Brain pericyte (primary cell): ENCODE measurements at regions not wholly inside any gene's neighbourhood (a gene's known extent, or its start where the extent isn't known, plus 50 kb on each side); places are given as distances from the start of the nearest gene placed in this dataset.
"Not testable (repeated sequence)": the region's sequence is repeated elsewhere in the genome, so short reads cannot be mapped to it uniquely, and the experiment has no call there.

Experiments
- DNase-seq: peaks from one replicate; pipeline ENCODE4 v3.0.0-alpha.2; 2012; ENCODE audit warnings: low read depth, low spot score

DNA sequence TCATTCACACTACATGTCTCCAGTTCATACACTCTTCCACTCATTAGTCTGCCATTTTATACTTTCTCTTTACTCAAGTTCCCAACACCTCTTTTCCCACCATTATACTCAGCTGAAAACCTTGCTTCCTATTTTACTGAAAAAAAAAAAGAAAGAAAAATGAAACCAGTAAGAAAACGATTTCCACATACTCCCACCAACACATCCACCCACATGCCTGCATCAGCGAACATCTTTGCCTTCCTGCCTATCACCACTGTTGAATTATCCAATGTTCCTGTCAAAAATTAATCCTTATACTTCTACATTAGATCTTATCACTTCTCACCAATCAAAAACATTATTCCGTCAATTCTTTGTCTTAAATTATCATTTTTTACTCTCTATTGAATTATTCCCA is 188.1 kb upstream of the FAM241A start:
- DNase-seq = no peak

DNA sequence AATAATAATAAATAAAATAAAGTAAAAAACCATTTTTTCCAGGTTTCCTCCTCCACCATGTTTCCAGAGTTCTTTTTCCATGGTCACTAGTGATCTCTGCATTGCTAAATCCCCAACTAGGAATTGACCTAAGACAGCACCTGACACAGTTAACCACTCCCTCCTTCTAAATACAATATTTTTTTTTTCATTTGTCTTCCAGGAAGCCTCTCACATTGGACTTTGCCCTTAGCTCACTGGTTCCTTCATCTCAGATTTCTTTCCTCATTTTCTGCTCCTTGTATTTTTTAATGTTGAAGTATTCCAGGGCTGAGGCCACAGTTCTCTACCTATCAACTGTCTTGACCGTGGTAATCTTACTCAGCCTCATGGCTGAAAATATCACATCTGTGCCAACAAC is 187.3 kb upstream of the FAM241A start:
- no peak for DNase-seq

DNA sequence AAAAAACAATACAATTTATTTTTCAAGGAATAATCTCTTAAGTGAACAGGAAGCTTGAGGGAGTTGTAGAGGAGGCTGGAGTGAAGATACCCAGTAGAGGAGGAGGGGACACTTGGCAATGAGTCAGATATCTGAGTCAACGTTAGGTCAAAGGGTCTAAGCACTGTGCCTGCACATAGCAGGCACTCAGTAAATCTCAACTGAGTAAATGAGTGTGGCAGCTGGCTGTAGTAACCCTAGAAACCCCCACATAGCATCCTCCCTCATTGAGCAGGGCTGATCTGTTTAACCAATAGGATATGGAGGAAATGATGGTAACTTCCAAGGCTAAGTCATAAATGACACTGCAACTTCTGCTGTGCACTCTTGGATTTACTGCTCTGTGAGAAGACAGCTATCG is 186.0 kb upstream of the FAM241A start:
- DNase-seq = no peak

- DNase-seq = no peak
Measured at GRCh38 chr4:111960241-111960667, 185.0 kb upstream of the FAM241A start.

DNA sequence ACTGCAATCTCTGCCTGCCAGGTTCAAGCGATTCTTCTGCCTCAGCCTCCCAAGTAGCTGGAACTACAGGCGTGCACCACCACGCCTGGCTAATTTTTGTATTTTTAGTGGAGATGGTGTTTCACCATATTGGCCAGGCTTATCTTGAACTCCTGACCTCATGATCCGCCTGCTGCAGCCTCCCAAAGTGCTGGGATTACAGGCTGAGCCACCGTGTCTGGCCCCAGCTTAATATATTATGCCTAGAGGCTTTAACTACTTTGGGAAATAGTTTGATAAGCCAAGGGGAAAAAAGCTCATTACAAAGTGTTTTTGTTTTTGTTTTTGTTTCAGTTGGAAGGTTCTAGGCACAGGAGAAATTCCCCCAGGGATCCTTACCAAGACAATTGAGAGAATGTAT is 184.2 kb upstream of the FAM241A start:
- DNase-seq = not testable (repeated sequence)

- DNase-seq = no peak
Measured at GRCh38 chr4:111961809-111962208, 183.4 kb upstream of the FAM241A start.

DNA sequence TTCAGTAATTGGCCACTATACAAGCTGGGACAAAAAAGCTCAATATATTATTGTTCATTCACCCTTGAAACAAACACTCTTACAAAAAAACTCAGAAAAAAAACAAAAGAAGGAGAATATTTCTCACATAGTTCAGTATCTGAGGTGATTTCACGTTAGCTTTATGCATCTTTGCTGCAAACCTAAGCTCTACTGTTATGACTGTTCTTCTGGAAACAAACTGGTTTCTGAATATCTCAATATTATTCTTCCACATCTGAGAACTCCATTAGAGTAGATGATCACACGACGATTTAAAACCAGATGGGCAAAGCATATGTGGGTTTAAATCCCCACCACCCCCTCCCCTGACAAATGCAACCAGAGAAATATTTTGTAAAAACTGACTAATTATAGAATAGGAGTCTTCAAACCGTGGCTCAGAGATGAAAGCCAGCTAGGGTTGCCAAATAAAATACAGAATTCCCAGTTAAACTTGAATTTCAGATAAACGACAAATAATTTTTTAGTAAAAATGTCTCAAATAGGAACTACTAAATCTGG is 182.0 kb upstream of the FAM241A start:
- DNase-seq = no peak

DNA sequence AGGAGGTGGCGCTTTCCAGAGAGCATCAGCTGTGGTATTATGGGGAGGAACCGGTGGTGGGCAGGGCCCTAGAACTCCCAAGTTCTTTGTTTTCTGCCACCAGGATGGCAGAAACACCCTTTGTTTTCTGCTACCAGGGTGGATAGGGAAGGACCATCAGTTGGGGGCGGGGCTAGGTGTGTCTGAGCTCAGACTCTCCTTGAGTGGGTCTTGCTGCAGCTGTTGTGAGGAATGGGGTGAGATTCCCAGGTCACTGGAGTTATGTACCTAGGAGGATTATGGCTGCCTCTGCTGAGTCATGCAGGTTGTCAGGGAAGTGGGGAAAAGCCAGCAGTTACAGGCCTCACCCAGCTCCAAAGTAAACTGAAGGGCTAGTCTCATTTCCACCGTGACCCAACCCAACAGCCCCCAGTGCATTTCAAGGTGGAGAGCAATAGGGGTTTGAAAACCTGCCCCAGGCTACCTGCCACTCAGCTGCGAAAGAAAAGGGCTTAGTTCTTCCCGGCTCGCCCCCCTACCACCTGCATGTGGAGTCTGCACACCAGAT is 167.8 kb upstream of the FAM241A start:
- DNase-seq = no peak

GRCh38 chr4:111979921-111980320 is 165.3 kb upstream of the FAM241A start:
- no peak for DNase-seq

DNA sequence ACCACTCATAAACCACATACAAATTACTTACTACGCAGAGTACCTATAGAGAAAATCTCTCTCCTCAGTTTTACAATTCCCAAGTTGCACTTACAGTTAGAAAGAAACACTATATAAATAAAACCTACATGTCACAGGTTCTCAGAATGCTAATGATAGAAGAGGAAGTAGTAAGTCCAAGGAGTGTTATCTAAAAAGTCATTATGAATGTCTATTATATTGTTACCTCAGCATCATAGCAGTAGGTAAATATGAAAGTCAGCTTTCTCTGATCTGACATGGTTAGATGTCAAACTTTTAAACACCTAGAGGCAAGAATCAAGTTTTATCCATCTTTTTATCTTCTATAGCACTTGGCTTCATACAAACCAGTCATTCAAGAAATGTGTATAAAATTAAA is 163.2 kb upstream of the FAM241A start:
- DNase-seq = no peak

- DNase-seq = no peak
Measured at GRCh38 chr4:111984169-111984819, 161.0 kb upstream of the FAM241A start.

DNA sequence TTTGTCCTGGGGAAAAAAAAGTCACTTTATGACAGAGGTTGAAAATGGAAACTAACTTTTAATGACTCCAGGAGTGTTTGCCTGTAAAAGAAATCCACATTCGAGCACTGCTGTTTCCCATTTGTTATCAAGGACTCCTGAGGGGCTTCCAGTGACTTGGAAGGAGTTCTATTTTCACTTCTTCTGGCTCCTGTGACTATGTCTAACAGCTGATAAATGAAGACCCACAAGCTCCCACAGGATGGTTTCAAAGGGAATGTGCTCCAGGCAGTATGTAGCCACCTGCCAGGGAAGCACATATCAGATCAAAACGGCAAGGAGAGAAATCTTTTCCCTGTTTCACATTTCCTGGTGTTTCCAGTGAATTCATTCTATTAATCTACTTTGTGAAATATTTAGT is 159.8 kb upstream of the FAM241A start:
- DNase-seq = no peak

DNA sequence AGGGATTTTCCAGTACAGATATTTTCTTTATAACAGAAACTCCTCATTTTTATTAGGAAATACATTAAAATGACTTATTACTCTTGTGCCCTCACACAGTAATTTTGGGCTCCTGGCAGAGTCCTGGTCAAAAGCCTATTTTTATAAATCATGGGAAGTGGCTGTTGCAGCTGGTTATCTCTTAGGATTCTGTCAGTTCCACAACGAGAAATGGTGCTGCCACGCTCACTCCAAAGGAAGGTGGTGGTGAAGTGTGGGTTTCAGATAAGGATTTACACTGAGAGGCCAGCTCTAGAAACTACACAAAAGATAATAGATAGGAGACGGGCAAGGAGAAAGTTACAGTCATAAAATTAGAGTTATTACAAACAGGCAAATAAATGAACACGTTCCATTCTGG is 159.2 kb upstream of the FAM241A start:
- DNase-seq = no peak

DNA sequence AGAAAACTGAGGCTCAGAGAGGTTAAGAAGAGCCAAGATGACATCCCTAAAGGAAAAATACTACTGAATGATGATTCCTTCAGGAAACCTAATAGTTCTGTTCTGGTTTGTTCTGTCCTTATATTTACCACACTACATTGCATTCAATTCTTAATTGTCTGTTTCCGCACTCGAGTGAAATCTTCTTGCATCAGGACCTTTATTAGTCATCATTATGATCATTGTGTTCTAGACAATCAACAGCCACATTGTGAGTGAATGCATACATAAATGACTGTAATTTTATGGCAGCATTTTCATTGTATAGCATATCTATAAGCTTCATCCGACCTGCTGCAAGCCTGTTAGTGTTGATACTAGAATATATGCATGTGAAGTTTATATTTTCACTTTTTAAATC is 156.7 kb upstream of the FAM241A start:
- no peak for DNase-seq

DNA sequence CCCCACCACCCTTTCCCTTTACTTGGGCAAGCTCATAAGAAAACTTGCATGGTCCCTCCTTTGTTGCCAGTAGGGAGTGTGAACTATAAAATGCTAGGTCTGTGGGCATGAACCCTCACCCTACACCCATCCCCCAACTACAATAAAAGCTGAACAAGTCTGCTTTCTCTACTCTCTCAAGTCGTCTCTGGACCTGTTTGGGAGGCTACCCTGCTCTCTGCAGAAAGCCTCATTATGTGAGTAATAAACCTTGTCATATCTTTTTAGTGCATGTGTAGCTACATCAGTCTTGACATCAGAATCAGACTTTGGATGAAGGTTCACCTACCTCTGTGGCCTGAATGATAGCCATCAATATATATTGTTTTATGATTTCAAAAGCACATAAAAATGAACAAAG is 155.4 kb upstream of the FAM241A start:
- DNase-seq = no peak

- DNase-seq = no peak
Measured at GRCh38 chr4:111991163-111991562, 154.1 kb upstream of the FAM241A start.

DNA sequence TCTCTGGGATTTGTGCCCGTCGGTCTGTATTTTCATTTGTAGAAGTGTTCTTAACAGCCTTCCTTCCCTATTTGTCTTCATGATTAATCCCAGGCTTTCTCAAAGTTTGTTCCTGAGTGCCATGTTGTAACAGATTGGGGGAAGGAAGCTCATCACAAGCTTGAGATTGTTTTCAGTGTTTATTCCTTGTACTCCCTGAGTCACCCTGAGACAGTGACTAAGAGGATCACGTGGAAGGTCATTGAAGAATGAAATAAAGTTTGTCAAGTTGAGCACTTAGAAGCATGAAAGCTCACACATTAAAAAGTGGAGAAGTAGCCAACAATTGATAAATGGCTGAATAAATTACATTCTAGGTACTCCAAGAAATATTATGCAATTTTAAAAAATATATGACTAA is 153.5 kb upstream of the FAM241A start:
- DNase-seq = no peak

DNA sequence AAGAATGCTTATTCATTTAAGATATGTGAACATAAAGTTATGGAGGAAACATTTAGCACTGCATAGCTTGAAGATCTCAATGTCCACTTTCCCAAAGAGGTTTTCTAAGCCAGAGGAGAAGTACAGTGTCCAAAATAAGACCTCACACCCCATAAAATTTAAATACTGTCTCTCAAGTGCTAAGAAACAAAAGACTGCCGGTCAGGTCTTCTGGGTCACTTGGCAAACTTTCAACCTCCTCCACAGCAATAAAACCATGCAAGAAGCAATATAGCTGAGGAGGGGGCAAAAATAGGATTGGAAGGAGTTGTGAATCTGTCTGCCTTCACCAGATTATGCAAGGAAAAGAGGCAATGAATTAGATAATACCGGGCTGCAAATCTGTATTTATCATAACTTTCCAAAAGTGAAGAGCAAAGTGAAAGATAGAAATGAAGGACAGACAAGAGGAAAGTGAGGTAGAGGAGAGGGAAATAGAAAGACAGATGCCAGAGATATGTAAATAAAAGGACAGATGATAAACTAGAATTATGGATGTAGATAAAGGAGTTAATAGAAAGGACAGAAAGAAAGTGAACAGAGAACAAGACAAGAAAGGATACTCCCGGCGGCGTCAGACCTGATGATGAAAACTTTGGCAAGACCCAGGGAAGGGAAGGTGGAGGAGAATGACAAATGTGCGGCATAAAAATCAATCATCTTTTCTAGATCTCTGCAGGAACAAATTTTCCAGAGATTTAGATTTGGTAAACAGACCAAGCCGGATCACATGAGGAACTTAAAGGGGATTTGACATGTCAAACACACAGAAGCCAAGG is 152.7 kb upstream of the FAM241A start:
- no peak for DNase-seq

GRCh38 chr4:111994392-111994791 is 150.9 kb upstream of the FAM241A start:
- DNase-seq = no peak

- no peak for DNase-seq
Measured at GRCh38 chr4:111997785-111998184, 147.5 kb upstream of the FAM241A start.

- DNase-seq = no peak
Measured at GRCh38 chr4:111999801-112000200, 145.5 kb upstream of the FAM241A start.

DNA sequence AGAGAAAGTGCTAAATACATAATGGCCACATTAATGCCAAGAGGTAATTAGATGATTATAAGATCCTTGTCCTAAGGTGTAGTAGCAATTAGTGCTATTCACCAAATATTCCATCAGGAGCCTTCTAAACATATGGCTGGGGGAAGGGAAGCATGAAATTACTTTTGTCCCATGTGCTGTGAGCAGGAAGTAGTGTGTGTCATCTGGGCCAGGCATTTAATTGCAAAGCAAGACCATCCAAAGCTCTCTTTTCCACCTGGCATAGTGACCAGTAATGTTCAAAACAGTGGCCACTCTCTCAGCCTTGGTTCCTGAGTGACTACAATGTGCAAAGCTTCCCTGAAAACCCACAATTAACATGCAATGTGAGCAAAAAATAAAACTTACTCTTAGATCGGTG is 144.2 kb upstream of the FAM241A start:
- no peak for DNase-seq

DNA sequence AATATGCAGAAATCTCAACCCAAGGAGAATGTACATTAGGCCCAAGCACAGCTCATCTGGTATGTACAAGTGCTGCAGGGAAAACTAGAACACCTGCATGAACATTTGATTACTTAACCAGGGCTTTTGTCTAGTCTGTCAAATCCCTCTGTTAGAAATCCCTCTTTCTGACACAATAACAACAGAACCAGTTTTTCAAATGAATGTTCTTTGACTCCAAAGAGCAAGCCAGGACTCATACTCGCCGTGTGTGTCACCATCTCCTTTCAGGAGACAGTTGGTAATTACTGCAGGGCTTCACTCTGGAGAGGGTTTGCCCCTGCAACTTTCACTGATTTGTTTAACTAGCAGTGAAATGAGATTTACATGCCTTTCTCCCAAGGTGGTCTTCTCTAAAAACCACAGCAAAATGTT is 143.0 kb upstream of the FAM241A start:
- no peak for DNase-seq
